ENCODE measurements at regions not wholly inside any gene's neighbourhood (a gene's known extent, or its start where the extent isn't known, plus 50 kb on each side); places are given as distances from the start of the nearest gene placed in this dataset.

DNA sequence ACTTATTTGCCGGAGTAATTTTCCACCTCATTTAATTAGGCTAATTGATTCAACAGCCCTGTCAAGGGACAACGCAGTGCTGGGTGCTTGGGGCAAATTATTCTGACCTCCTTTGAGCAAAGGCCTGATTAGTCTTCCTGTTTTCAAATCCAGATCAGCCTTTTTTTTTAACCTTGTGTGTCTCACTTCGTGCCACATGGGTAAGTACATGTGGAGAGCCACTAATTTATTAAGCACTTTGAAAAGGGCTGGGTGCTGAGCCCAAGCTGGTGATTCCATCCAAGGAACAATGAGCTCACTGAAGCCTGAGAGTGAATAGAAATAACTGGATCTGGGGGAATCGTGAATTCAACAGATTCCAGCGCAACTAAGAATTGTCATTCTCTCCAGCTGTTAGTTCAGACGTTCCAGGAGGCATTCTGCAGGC is 229.3 kb downstream of the CLIC5 start:
- TF ChIP-seq POLR2AphosphoS5 (IDR thresholded peaks at IDR 0.05) = no peak
- TF ChIP-seq POLR2A (IDR thresholded peaks at IDR 0.05) = no peak
- TF ChIP-seq, protein P1, sequence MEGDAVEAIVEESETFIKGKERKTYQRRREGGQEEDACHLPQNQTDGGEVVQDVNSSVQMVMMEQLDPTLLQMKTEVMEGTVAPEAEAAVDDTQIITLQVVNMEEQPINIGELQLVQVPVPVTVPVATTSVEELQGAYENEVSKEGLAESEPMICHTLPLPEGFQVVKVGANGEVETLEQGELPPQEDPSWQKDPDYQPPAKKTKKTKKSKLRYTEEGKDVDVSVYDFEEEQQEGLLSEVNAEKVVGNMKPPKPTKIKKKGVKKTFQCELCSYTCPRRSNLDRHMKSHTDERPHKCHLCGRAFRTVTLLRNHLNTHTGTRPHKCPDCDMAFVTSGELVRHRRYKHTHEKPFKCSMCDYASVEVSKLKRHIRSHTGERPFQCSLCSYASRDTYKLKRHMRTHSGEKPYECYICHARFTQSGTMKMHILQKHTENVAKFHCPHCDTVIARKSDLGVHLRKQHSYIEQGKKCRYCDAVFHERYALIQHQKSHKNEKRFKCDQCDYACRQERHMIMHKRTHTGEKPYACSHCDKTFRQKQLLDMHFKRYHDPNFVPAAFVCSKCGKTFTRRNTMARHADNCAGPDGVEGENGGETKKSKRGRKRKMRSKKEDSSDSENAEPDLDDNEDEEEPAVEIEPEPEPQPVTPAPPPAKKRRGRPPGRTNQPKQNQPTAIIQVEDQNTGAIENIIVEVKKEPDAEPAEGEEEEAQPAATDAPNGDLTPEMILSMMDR (IDR thresholded peaks at IDR 0.05 in 8 of 11, conservative IDR thresholded peaks at IDR 0.05 in 3 of 11) = no peak
- Histone ChIP-seq H3K4me3 (no peak overlapping the region), H3K9me3 (no peaks in the 10 kb centered on the region), H3K36me3 (no peaks in the 10 kb centered on the region), H3K27ac (no peak overlapping the region), H3K4me1 (no peaks in the 10 kb centered on the region), H3K27me3 (replicated peaks in 1 of 7) (no peaks in the 10 kb centered on the region)
- no peak for DNase-seq
- intact Hi-C loops (cut with DNase I; ENCODE audit: low total_unique reads) = no loop called here
- WGBS, 5 donors = 78 to 95% (median 83%) methylated on average over 6 of the region's 6 CpGs

DNA sequence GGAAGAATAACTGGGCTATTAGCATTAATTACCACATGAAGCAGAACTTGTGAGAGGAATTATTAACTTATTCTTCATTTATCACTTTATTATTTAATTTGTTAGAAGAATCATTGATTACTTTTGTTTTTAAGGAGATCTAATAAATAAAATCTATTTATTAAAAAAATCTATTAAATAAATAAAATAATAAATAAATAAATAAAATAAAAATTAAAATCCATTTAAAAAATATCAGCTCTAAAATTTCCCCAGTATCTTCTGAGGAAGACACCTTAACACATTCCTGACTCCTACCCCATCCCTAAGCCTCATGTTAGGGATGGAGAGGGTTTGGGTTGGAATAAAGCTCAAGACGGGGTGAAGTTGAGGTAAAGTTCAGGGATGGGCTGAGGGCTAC is 231.4 kb downstream of the CLIC5 start:
- no peak for DNase-seq
- no peaks in the 10 kb centered on the region for H3K4me1 ChIP-seq
- H3K27me3 ChIP-seq (replicated peaks in 1 of 7) = no peaks in the 10 kb centered on the region
- no peaks in the 10 kb centered on the region for H3K9me3 ChIP-seq
- TF ChIP-seq POLR2AphosphoS5 (IDR thresholded peaks at IDR 0.05) (no peak), POLR2A (IDR thresholded peaks at IDR 0.05) (no peak)
- TF ChIP-seq, protein P1 (IDR thresholded peaks at IDR 0.05 in 8 of 11, conservative IDR thresholded peaks at IDR 0.05 in 3 of 11) = no peak
- H3K4me3 ChIP-seq = no peak overlapping the region
- WGBS, 5 donors = 41 to 97% (median 95%) methylated on average over 1 of the region's 1 CpG
- no peaks in the 10 kb centered on the region for H3K36me3 ChIP-seq
- intact Hi-C loops (cut with DNase I; ENCODE audit: low total_unique reads) = no loop called here
- H3K27ac ChIP-seq = no peak overlapping the region

DNA sequence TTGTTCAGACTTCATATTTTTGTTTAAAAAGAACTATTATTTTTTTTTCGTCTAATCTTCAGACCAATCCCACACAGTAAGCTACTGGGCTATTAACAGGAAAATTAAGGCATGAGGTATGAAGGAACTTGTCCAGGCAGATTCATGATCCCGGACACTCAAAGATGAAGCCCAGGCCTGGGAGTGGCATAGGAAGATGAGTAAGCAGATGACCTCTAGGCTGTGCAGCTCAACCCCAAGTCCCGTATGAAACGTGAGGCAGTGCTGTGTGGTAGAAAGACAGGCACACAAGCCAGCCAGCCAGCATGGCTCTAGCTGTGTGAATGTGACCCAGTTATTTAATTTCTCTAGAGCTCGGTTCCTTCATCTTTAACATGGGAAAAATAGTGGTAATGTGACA is 231.9 kb downstream of the CLIC5 start:
- H3K27ac ChIP-seq = no peak overlapping the region
- no peaks in the 10 kb centered on the region for H3K9me3 ChIP-seq
- H3K36me3 ChIP-seq = no peaks in the 10 kb centered on the region
- no peaks in the 10 kb centered on the region for H3K27me3 ChIP-seq (replicated peaks in 1 of 7)
- TF ChIP-seq POLR2AphosphoS5 (IDR thresholded peaks at IDR 0.05) (no peak), POLR2A (IDR thresholded peaks at IDR 0.05) (no peak)
- TF ChIP-seq, protein P1 (IDR thresholded peaks at IDR 0.05 in 8 of 11, conservative IDR thresholded peaks at IDR 0.05 in 3 of 11) = no peak
- H3K4me3 ChIP-seq = no peak overlapping the region
- WGBS, 5 donors = 88 to 94% (median 89%) methylated on average over 5 of the region's 5 CpGs
- DNase-seq = no peak
- H3K4me1 ChIP-seq = no peaks in the 10 kb centered on the region
- intact Hi-C loops (cut with DNase I; ENCODE audit: low total_unique reads) = no loop called here

DNA sequence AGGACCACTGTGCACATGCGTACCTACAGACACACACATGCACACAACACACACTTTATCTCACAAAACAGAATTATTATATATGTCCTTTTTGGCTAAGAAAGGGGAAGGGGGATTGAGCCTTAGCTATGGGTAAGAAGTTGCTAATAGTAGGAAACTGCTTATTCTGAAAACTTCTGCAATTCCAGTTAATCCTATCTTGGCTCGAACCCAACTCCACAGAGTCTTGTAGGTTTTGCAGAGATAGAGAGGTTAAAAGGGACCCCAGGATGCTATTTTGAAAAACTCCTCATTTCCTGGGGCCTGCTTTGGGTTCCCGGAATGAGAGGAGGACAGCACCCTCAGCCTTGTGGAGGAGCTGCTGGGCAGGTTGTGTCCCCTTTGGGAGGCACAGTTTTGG is 233.8 kb downstream of the CLIC5 start:
- Histone ChIP-seq H3K4me3 (no peak overlapping the region), H3K27ac (no peak overlapping the region), H3K9me3 (no peaks in the 10 kb centered on the region), H3K36me3 (no peaks in the 10 kb centered on the region), H3K4me1 (no peaks in the 10 kb centered on the region), H3K27me3 (replicated peaks in 1 of 7) (no peaks in the 10 kb centered on the region)
- DNase-seq = no peak
- intact Hi-C loops (cut with DNase I; ENCODE audit: low total_unique reads) = no loop called here
- WGBS, 5 donors = 79 to 100% (median 91%) methylated on average over 3 of the region's 3 CpGs
- TF ChIP-seq, protein P1 (IDR thresholded peaks at IDR 0.05 in 8 of 11, conservative IDR thresholded peaks at IDR 0.05 in 3 of 11) = no peak
- TF ChIP-seq POLR2A (IDR thresholded peaks at IDR 0.05) (no peak), POLR2AphosphoS5 (IDR thresholded peaks at IDR 0.05) (no peak)
